Hematopoietic multipotent progenitor cell treated with erythropoietin and hydrocortisone succinate and interleukin-3 and kit ligand, for 4 days (in vitro differentiated cells): ENCODE measurements at regions not wholly inside any gene's neighbourhood (a gene's known extent, or its start where the extent isn't known, plus 50 kb on each side); places are given as distances from the start of the nearest gene placed in this dataset.
"Not testable (repeated sequence)": the region's sequence is repeated elsewhere in the genome, so short reads cannot be mapped to it uniquely, and the experiment has no call there.

Experiments
- DNase-seq: peaks from one replicate; pipeline ENCODE4 v3.0.0-alpha.2; 2015

DNA sequence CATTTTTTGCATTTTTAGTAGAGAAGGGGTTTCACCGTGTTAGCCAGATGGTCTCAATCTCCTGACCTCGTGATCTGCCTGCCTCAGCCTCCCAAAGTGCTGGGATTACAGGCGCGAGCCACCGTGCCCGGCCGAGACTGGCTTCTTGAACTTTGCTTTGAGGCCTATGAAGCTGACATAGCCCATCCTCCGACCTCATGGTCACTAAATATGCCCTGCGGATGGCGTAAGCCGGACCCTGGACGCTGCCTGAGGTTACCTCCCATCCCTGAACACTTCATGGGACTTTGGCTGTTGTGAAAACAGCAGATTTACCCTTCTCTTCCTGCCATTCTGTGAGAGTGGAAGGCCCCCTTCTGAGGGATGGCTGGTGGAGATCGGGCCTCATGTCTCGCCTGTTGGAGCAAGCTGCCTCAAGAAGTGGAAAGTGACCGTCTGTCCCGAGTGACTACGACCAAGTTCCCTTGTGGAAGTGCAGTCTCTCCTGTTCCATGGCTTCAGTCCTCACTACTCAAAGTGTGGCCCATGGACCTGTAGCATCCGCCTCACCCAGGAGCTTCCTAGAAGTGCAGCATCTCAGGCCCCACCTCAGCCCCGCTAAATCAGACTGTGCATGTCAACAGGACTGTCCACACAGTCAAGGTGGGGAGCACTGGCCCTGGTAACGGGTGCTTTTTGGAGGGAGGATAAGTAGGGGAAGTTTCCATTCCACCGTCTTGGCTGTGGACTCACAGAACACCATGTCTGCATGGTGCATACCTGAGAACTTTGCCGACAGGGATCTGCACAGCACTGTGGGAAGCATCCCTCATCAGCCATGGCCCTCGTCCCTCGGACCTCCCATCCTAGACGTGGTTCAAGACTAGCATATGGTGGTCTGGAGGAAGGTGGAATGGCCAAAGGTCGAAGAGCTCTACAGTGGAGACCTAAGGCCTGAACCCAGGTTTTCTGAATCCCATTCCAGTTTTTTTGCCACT, 210.5 kb upstream of the SHH start:
- no peak for DNase-seq

DNA sequence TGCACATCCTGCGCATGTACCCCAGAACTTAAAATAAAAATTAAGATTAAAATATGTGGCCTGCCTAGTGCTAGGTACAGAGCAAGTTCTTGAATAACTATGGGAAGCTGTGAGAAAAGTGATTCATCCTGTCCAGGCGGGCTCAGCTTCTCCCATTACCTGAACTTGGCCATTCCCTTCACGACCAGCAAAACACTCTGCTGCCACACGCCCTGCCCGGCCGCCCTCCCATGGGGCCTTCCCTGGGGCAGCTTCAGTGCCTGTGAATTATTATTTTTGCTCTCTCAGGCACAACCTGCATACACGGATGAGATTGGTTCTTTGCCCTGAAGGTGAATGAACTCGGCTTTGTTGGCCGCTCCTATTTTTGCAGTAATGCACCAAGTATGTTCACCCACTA, 209.2 kb upstream of the SHH start:
- DNase-seq = no peak

DNA sequence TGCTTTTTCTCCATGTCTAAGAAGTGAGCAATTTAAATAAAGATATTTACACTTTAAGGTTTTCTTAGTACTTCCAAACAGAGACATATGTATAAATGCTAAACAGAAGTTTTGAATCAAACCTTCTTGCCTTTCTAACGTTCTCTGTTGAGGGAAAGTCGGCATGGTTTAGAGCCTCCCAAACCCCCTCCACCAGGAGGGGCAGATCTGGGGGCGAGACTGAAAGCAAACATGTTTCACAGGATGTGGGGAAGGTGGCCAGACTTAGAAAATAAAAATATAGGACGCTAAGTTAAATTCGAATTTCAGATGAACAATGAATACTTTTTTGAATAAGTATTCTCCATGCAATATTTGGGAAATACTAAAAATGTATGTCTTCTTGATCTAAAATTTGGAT, 208.3 kb upstream of the SHH start:
- no peak for DNase-seq

DNA sequence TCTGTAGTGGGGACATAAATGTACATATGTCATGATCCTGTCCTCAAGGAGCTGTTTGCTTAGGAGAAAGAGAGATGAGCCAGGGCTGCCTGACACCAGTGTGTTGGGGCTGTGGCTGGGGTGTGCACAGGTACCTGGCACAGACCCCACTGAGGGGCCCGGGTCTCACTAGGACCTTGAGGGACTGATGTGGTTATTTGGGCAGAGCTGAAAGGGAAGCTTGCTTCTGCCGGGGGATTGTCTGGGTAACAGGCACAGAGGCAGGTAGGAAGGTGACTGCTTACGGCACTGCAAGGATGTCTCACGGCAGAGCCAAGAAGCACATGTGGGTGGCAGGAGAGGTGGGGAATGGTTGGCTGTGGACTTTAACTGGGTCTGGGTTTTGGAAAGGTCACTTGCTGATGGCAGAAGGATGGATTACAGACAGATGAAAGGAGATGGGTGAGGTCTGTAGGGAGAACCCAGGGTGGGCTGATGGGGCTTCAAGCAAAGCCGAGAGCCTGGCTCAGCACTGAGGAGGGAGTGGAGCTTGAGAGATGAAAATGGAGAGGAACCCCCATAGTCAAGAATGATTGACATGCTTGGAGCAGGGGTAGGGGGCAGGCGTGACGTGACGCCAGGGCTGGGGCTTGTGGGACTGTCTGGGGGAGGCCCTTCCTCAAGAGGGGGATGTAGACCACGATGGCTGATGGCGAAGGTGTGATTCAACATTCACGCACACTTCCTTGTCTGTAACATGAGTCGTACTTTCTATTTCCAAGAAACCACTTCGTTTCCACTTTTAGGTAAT, 207.7 kb upstream of the SHH start:
- DNase-seq = no peak

DNA sequence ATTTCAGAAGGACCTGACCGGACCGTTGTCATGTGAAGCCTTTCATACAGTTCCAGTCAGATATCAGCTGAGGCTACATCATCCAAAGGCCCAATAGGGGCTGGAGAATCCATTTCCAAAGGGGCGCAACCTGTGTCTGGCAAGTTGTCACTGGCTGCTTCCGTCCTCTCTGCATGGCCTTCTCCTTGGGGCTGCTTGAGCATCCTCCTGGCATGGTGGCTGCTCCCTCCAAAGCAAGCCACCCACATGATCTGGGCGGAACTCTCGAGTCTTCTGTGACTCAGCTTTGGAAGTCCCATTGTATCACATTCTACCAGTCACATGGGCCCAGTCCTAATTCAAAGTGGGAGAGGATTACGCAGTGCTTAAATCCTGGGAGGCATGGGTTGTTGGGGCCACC, 207.0 kb upstream of the SHH start:
- no peak for DNase-seq

DNA sequence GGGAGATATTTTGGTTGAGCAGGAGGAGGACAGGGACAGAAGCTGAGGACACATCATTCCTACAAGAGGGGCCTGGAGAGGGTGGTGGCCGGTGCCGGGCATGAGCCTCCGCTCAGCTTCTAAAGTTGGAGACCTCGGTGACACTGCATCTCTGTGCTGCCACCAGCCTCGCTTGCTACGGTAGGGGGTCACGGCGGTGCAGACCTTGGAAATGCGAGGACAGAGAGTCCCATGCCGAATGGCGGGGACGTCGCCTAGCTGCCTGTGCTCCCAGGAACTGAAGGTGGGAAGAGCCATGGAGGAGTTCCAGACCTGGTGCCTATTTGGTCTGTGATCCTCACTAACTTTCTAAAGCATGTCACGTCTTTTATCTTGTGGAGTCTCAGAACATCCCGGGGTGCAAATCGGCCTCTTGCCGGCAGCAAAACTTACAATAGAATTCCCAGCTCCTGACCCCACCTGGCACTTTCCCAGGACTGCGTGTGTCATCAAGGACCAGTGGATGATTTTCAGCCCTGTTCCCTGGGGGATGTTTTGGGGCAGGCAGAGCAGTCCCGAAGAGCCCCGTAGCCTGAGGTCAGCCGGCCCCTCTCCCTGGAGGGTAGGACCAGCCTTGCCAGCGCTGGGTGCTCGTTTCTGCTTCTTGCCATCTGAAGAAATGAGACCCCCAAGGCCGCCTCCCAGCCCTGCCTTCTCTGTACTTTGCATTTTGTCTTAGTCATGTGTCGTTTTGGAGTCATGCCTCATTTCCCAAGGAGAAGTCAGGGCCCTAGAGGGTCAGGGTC, 205.8 kb upstream of the SHH start:
- no peak for DNase-seq

DNA sequence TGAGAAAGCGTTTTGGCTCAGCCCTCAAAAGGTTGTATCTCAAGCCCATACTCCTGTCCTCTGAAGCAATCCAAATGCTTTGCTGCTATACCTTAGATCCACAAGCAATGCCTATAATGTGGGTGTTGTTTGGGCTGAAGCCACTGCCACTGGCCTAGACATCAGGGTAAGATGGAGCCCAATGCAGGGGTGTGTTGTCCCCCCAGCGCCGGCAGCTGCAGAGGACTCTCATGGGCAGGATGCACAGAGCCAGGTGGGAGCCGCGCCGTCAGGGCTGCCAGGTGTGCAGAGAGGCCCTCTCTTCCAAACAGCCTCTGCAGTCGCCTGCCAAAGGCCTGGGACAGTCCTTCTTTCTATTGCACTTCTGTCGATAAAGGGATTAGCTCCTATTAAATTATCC, 205.2 kb upstream of the SHH start:
- no peak for DNase-seq

DNA sequence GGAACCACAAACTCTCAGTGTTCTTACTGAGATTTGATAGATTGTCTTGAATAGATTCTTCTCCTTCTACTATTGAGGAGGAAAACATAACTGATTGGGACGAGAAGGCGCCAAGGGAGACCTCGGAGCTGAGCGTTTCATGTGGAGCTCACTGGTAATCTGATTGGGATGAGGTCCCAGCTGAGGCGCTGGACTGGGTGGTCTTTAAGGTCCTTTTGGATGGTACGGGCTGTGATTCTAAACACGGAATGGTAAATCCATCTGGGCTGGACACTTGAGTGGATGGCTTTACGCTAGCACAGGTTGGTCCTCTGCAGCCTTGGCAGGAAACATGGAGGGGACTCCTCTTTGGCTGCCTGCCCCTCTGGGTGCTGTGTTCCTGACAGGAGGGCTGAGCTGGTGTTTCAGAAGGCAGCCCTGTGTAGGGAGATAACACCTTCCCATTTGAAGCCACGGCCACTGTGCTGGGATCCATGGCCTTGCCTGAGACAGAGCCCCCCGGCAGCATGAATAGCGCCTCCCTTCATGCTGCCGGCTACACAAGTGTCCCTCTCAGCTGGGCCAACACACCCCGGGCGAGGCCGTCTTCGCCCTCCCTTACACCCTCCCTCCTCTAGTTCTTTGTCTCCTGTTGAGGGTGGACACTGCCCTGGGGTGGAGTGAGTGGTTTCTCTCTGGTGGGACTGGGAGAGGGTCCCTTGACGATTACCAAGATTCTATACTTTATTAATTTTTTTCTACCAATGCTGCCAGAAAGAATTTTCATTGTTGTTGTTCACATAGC, 203.2 kb upstream of the SHH start:
- DNase-seq = no peak

DNA sequence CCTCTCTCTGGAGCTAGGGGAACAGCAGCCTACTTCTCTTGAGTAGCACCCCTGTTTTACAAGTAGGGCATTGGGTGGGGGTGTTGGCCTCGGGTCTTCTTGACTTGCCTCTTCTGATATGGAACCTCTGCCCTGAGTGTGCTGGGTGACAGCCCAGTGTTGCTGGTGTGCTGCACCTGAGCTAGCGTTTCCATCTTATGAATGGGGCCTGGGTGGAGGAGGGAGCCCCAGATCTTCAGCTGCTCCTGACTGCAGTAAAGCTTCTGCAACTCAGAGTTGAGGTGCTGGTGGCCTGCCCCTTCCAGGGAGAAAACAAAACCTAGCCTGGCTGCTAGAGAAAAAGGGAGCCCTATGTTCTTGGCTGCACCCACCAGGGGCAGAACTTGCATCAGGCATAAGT, 202.5 kb upstream of the SHH start:
- DNase-seq = no peak

DNA sequence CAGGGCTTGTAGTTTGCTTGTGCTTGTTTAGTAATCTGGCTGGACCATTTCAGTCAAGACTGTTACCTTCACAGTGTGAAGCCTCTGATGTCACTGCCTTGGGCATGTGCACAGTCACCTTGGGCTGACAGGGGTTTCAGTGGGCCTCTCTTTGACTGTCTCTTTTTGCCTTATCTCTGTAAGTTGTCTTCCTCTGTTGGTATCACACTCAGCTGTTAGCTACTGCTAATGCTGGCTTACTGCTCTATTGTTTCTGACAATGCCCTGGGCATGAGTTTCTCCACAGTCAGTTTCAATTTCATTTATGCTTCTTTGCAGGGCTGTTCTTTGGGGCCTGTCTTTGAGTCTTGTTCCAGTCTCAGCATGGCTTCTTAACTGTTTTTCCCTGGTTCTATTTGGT, 201.9 kb upstream of the SHH start:
- DNase-seq = no peak

DNA sequence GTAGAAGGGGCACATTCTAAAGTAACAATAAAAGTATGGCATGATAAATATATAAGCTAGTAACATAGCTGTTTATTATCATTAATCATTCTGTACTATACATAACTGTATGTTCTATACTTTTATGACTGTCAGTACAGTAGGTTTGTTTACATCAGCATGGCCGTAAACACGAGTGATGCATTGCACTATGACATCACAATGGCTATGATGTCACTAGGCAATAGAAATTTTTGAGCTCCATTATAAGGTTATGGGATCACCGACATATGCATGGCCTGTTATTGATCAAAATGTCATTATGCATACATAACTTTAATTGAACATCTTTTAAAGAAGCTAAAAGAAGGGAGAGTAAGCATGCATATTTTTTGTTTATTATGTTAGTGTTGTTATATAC, 200.1 kb upstream of the SHH start:
- no peak for DNase-seq

DNA sequence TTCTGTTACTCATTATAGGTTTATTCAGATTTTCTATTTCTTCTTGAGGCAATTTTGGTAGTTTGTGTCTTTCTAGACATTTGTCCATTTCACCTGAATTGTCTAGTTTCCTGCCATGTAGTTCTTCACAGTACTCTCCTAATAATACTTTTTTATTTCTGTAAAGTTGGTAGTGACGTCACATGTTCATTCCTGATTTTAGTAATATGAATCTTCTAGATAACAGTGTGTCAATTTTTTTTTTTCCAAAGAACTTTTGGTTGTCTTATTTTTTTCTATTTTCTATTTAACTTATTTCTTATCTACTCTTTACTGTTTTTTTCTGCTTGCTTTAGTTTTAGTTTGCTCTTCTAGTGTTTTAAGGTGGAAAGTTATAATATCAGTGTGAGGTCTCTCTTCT, 197.3 kb upstream of the SHH start:
- no peak for DNase-seq

DNA sequence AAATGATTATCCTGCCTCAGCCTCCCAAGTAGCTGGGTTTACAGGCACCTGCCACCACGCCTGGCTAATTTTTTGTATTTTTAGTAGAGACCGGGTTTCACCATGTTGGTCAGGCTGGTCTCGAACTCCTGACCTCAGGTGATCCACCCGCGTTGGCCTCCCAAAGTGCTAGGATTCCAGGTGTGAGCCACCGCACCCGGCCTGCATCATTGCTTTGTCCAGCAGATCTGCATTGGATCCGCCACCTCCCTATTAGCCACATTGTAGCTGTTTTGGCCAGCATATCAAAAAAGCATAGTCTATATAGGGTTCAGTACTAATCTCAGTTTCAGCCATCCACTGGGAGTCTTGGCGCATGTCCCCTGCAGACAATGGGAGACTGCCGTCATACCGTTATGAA, 194.6 kb upstream of the SHH start:
- not testable (repeated sequence) for DNase-seq

DNA sequence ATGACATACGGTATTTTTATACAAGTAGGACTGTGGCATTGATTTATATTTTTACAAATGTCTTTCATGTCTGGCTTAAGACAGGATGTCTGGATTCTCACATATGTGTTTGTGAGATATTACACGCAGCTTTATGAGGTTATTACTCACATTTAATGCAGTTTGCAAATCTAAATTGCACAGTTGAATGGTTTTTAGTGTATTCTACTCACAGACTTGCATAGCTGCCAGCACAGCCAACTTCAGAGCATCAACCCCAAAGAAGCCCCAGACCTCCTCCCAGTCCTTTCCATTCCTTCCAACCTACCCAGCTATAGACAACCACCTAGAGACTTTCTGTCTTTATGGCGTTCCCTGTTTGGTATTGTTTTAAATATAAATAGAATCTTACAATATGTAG, 193.8 kb upstream of the SHH start:
- DNase-seq = no peak

DNA sequence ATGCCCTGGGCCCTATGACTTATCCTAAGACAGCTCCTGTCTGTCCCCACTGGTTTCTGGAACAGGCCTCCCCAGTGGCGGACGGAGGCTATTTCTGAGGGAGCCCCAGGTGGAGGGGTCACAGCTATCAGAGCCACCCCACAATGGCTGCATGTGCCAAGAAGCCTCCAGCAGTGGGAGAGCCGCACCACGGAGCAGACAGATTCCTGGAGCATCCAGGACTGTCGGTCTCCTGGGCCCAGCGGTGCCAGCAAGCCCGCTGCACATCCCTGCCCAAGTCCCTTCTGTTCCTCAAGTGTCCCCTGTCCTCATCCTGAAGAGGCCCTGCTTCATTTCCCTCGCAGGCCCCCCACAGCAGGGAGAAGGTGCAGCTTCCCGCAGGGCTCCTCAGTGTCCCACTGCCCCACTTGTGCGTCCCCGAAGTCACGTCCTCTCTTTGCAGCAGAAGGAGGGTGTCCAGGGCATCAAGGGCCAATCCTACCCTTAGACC, 193.0 kb upstream of the SHH start:
- DNase-seq = no peak

DNA sequence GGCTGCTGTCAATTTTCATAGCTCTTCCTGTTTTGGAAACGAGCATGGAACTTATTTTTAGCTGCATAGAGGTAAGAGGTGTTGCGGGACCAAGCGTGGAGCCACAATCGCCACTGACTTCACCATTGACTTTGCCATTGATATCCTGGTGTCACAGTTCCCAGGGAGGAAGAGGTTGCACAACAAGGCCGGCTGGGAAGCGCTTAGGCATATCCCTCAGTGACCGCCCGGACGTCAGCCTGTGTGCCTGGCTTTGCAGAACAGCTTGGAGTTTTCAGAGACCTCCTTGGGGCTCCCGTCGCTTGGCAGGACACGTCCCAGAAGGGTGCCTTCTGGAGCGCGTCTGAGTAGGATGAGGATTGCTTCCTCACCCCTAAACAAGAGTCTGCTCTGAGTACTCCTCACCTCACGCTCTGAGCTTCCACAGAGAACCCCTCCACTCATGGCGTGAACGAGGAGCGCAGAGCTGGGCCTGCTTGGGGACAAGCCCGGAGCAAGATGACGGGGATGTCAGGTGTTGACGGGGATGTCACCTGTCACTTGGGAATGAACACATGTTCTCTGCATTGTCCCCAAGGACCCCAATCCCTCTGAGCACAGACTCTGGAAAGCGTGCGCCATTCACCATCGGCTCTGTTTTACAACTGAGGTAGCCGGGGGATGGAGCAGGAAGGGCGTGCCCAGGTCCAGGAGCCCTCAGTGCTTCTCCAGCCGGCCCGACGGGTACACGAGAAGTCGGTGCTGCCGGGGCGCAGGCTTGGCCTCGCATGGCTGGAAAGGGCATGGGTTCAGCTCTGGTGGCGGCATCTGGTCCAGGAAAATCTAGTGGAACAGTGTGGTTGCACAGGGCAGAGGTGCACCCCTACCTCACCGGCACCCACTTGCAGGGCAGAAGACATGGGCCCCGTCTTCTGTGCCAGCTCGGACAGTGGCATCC, 192.3 kb upstream of the SHH start:
- no peak for DNase-seq

DNA sequence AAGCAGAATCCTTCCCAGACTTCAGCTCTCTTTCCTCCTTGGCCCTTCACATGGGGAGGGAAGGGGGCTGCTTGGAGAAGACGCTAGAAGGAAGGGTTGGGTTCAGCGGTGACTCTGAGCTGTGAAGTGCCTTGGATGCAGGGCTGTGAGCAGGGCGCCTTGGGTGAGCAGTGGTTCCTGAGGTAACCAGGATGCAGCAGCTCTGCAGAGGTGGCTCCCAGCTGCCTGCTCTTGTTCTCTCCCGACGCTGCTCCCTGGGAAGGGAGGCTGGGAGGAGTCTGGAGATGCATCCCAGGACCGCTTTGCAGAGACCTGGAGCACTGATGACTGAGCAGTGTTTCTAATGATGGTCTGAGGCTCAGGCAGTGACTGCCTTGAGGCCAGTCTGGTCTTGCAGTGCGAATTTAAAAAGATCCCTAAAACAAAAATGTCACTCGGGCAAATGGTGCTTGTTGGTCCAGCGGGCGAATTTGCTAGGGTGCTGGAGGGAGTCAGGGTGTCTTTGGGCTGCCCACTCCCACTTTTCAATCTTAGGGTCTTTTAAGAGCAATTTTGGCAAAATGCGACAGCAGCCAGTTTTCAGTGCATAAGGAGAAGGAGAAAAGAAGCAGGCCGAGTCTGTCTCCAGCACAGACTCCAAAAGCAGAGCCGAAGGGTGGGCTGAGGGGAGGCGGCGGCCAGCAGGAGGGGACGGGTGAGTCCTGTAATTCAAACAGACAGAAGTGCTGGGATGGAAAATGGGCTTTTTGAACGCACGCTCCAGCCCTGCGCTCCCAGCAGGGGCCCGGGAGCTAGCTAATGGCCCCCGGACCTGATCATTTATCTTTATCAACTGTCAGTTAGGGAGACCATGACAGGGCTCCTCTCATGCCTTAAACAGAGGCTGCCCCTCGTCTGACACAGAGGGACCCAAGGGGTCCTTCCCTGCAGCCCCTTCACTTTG, 191.2 kb upstream of the SHH start:
- DNase-seq = no peak

DNA sequence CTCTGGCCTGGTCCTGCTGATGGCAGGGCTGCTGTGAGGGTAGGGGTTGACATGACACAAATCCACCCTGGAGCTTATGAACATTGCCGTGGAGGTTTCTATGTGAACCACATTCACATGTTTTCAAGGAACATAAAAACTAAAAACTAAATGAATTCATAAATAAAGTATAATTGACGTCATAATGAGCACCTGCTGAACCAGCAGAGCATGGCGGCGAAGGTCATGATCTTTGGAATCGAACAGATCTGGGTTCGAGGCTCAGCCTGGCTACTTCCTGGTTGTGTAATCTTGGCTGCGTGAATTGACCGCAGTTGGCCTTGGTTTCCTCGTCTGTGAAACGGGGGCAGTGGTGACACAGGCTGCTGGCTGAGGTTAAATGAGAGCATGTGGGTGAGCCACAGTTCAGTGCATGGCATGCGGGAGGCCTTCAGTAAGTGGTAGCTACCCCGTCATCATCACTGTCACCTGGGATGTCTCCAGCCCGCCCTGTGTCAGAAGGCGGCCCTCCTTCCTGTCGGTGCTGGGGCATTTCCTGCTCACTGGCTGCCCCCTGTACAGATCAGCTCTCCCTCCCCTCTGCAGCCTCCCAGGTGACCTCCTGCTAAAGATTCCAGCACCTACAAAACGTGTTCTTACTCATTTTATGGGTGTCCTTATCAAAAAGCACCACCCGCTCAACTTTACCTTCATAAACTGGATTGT, 190.3 kb upstream of the SHH start:
- no peak for DNase-seq
